Liver (tissue), 7 donors: ENCODE measurements at regions not wholly inside any gene's neighbourhood (a gene's known extent, or its start where the extent isn't known, plus 50 kb on each side); places are given as distances from the start of the nearest gene placed in this dataset.

ENCODE experiments used
- DNase-seq: peaks from one replicate; pipeline ENCODE4 v3.0.0-alpha.2; 2017; ENCODE audit warnings: low spot score
- H3K27ac ChIP-seq, 2 donors: one replicate each; pipeline ENCODE4 v1.7.0; 2013; ENCODE audit warnings: inconsistent platforms in 2 of 2, low read length in 2 of 2, control low read depth in 1 of 2, low read depth in 1 of 2, mild to moderate bottlenecking in 1 of 2
- H3K27me3 ChIP-seq, 4 donors: one replicate each; pipeline versions ENCODE4 v1.6.1 to v1.7.0; 2013; ENCODE audit warnings: low read length in 3 of 4, inconsistent platforms in 1 of 4, mild to moderate bottlenecking in 1 of 4, moderate library complexity in 1 of 4; ENCODE audit not compliant: control insufficient read depth in 4 of 4, insufficient read depth in 4 of 4
- H3K36me3 ChIP-seq, 4 donors: one replicate each; pipeline versions ENCODE4 v1.6.1 to v1.7.0; 2013; ENCODE audit warnings: low read length in 3 of 4, mild to moderate bottlenecking in 3 of 4, low read depth in 1 of 4, moderate library complexity in 1 of 4; ENCODE audit not compliant: control insufficient read depth in 4 of 4, insufficient read depth in 3 of 4
- H3K4me1 ChIP-seq, 4 donors: one replicate each; pipeline versions ENCODE4 v1.6.1 to v1.7.0; 2013; ENCODE audit warnings: low read length in 3 of 4, mild to moderate bottlenecking in 3 of 4, moderate library complexity in 1 of 4; ENCODE audit not compliant: control insufficient read depth in 4 of 4, insufficient read depth in 4 of 4
- H3K4me3 ChIP-seq, 3 donors: one replicate each; pipeline versions ENCODE4 v1.6.1 to v1.7.0; 2013; ENCODE audit warnings: low read length in 3 of 3, control low read depth in 1 of 3, low read depth in 1 of 3, mild to moderate bottlenecking in 1 of 3
- H3K9ac ChIP-seq, 2 donors: one replicate each; pipeline ENCODE4 v1.7.0; 2013; ENCODE audit warnings: low read length in 2 of 2, mild to moderate bottlenecking in 2 of 2, moderate library complexity in 2 of 2, control low read depth in 1 of 2, low read depth in 1 of 2
- H3K9me3 ChIP-seq, 4 donors: one replicate each; pipeline versions ENCODE4 v1.6.1 to v1.7.0; 2013; ENCODE audit warnings: low read length in 3 of 4; ENCODE audit not compliant: control insufficient read depth in 4 of 4
- ATF3 ChIP-seq: IDR thresholded peaks from 2 replicates; pipeline ENCODE4 v1.6.1; 2016; ENCODE audit warnings: antibody characterized with exemption
- EGR1 ChIP-seq, 2 donors: IDR thresholded peaks; 2 replicates each; pipeline ENCODE4 v1.6.1; 2016 to 2018; ENCODE audit warnings: antibody characterized with exemption in 2 of 2, low read depth in 2 of 2
- FOXA2 ChIP-seq: IDR thresholded peaks from 2 replicates; pipeline ENCODE4 v1.6.1; 2016; ENCODE audit warnings: antibody characterized with exemption
- GABPA ChIP-seq, 2 donors: IDR thresholded peaks in 1 of 2; conservative IDR thresholded peaks in 1 of 2; 2 replicates each; pipeline ENCODE4 v1.6.1; 2016; ENCODE audit warnings: antibody characterized with exemption in 2 of 2, mild to moderate bottlenecking in 1 of 2, moderate library complexity in 1 of 2
- HNF4A ChIP-seq, 2 donors: conservative IDR thresholded peaks; 2 replicates each; pipeline ENCODE4 v1.6.1; 2016; ENCODE audit warnings: antibody characterized with exemption in 2 of 2, mild to moderate bottlenecking in 2 of 2
- JUND ChIP-seq, 2 donors: IDR thresholded peaks; 2 replicates each; pipeline ENCODE4 v1.6.1; 2016; ENCODE audit warnings: antibody characterized with exemption in 2 of 2
- MAX ChIP-seq: IDR thresholded peaks from 2 replicates; pipeline ENCODE4 v1.6.1; 2016; ENCODE audit warnings: antibody characterized with exemption
- NR2F2 ChIP-seq: IDR thresholded peaks from 2 replicates; pipeline ENCODE4 v1.6.1; 2016; ENCODE audit warnings: antibody characterized with exemption
- RAD21 ChIP-seq, 2 donors: IDR thresholded peaks; 2 replicates each; pipeline ENCODE4 v1.6.1; 2016; ENCODE audit warnings: antibody characterized with exemption in 2 of 2, mild to moderate bottlenecking in 2 of 2
- REST ChIP-seq: IDR thresholded peaks from 2 replicates; pipeline ENCODE4 v1.6.1; 2016; ENCODE audit warnings: antibody characterized with exemption, mild to moderate bottlenecking
- RXRA ChIP-seq, 2 donors: IDR thresholded peaks; 2 replicates each; pipeline ENCODE4 v1.6.1; 2017 to 2018; ENCODE audit warnings: antibody characterized with exemption in 2 of 2, mild to moderate bottlenecking in 1 of 2
- SP1 ChIP-seq: IDR thresholded peaks from 2 replicates; pipeline ENCODE4 v1.6.1; 2018; ENCODE audit warnings: antibody characterized with exemption, mild to moderate bottlenecking
- TAF1 ChIP-seq: conservative IDR thresholded peaks from 2 replicates; pipeline ENCODE4 v1.6.1; 2016; ENCODE audit warnings: antibody characterized with exemption, mild to moderate bottlenecking
- YY1 ChIP-seq: IDR thresholded peaks from 2 replicates; pipeline ENCODE4 v1.6.1; 2016; ENCODE audit warnings: antibody characterized with exemption, mild to moderate bottlenecking
- ZBTB33 ChIP-seq: IDR thresholded peaks from 2 replicates; pipeline ENCODE4 v1.6.1; 2016; ENCODE audit warnings: antibody characterized with exemption
- WGBS: extraction: QIAGEN DNeasy Blood & Tissue Kit; methylation state at CpG from one replicate; pipeline ENCODE4 v1.1.7; 2013; 5-methylcytosine and 5-hydroxymethylcytosine counted together
- donor health status: healthy.
- donor health status: healthy.
- donor health status: healthy.
- donor health status: healthy.

- no peak for DNase-seq
Measured at GRCh38 chr16:5837007-5837670, 739.5 kb upstream of the EEF2KMT start.

GRCh38 chr16:5835876-5836275 lies 738.3 kb upstream of the EEF2KMT start:
- H3K27me3 ChIP-seq = peaks cover 0 to 3% (median 0%) of the 10 kb centered on the region in 4 donors
- DNase-seq = no peak
- 75% methylated on average over 8 of the region's 8 CpGs for WGBS
- TF ChIP-seq YY1 (no peak), RAD21 (IDR thresholded peaks at IDR 0.05) (no peak), FOXA2 (no peak), JUND (IDR thresholded peaks at IDR 0.05) (no peak), GABPA (IDR thresholded peaks at IDR 0.05 in 1 of 2, conservative IDR thresholded peaks at IDR 0.05 in 1 of 2) (no peak), SP1 (no peak), ATF3 (no peak), ZBTB33 (no peak)

More at GRCh38 chr16:5837007-5837670, 739.5 kb upstream of the EEF2KMT start:
- Histone ChIP-seq H3K36me3 (no peaks in the 10 kb centered on the region), H3K27me3 (peaks cover 0 to 3% (median 0%) of the 10 kb centered on the region in 4 donors), H3K9ac (no peak overlapping the region), H3K9me3 (no peaks in the 10 kb centered on the region), H3K4me3 (no peak overlapping the region), H3K27ac (no peak overlapping the region), H3K4me1 (no peaks in the 10 kb centered on the region)
- TF ChIP-seq NR2F2 (no peak), YY1 (no peak), MAX (no peak), TAF1 (no peak), REST (no peak), HNF4A (conservative IDR thresholded peaks at IDR 0.05) (no peak), ZBTB33 (no peak), FOXA2 (no peak), EGR1 (IDR thresholded peaks at IDR 0.05; ENCODE audit: low read depth in 2 of 2) (no peak), JUND (IDR thresholded peaks at IDR 0.05) (no peak), SP1 (no peak), RXRA (IDR thresholded peaks at IDR 0.05) (no peak), GABPA (IDR thresholded peaks at IDR 0.05 in 1 of 2, conservative IDR thresholded peaks at IDR 0.05 in 1 of 2) (no peak), RAD21 (IDR thresholded peaks at IDR 0.05) (no peak)
- WGBS = 76% methylated on average over 8 of the region's 8 CpGs

More at GRCh38 chr16:5835876-5836275, 738.3 kb upstream of the EEF2KMT start:
- H3K36me3 ChIP-seq = no peaks in the 10 kb centered on the region
- H3K4me1 ChIP-seq = no peaks in the 10 kb centered on the region
- H3K27ac ChIP-seq = no peak overlapping the region
- H3K9ac ChIP-seq = no peak overlapping the region
- no peak overlapping the region for H3K4me3 ChIP-seq
- no peaks in the 10 kb centered on the region for H3K9me3 ChIP-seq
